Limb (tissue), 2 donors: ENCODE measurements at regions not wholly inside any gene's neighbourhood (a gene's known extent, or its start where the extent isn't known, plus 50 kb on each side); places are given as distances from the start of the nearest gene placed in this dataset.

Experiments
- DNase-seq, 2 donors: peaks; one replicate each; pipeline ENCODE4 v3.0.0-alpha.2; 2016; ENCODE audit errors: extremely low spot score in 2 of 2

DNA sequence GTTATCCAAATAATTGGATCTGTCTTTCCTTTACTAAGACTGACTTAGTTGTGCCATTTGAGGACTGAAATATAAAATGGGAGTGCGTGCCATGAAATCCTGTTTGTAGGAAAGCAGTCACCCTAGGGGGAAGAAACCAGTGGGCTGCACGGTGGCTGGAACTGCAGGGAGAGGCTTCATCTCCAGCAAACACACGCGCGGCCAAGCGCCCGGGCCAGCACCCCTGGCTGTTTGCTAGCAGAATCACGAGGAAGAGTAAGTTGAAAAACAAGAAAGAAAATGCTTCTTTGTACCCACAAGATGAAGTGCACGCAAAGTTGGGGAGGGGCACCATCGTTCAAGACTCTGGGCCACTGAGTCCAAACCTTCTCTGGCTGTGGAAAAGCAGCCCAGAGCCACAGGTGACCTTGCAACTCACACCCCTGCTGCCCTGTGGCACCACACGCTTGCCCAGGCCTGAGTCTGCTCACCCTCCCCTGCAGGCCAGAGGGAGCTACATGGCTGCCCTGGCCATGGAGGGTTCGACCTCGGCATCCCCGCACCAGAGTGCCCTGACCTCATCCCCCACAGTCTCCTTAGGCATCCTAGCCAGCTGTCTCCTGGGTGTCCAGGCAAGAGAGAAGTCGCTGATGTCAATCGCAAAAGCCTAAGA lies 55.2 kb downstream of the IRX2 start:
- DNase-seq = no peak

DNA sequence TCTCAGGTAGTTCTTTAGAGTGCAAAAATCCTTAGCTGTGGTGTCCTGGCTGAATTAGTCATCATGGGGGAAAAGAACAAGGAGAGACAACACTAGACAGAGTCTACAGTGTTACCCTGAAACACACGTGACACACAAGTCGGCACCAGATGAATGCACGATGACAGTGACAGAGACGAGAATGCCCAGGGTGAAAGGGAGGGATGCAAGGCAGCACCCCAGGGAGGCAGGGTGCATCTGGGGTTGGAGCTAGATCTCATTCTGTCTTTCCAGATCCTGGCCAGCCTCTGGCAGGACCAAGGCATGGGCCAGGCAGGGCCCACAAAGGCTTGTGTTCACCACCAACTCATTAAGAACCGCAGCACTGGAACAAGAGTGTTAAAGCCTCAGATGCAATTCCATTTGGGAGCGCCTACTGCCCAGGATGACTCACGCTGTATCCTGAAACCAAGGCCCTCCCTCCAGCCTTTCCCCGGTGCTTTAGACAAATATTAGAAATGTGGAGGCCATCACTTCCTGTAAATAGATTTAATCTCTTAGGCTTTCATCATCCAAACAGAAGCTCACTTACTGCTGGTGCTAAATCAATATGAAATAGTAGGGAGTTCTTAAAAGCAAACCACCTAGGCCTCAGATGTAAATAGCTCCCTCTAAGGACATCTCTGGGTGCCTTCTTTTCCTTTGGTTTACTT lies 56.1 kb downstream of the IRX2 start:
- no peak for DNase-seq

- no peak for DNase-seq
These were observed 59.9 kb downstream of the IRX2 start for GRCh38 chr5:2691530-2691929.

GRCh38 chr5:2690293-2690692 lies 61.2 kb downstream of the IRX2 start:
- no peak for DNase-seq

- no peak for DNase-seq
These were observed 62.9 kb downstream of the IRX2 start for GRCh38 chr5:2688586-2688985.

DNA sequence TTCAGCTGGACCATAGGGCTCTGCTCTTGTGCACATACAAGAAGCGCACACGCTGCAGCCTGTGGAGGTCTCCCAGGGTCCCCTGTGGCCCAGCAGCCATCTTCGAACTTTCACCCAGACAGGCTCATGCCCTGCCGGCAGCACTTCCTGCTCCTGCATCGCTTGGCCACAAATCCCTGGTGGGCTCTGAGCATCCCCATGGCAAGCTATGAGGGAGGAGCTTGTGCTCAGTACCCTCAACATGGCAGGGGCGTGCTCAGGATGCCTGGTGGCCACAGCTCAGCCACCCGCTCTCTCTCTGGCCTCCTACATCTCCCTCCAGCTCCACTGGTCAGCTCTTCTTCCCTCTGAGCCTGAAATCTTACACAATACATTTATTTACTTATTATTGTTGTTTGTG lies 63.7 kb downstream of the IRX2 start:
- no peak for DNase-seq

DNA sequence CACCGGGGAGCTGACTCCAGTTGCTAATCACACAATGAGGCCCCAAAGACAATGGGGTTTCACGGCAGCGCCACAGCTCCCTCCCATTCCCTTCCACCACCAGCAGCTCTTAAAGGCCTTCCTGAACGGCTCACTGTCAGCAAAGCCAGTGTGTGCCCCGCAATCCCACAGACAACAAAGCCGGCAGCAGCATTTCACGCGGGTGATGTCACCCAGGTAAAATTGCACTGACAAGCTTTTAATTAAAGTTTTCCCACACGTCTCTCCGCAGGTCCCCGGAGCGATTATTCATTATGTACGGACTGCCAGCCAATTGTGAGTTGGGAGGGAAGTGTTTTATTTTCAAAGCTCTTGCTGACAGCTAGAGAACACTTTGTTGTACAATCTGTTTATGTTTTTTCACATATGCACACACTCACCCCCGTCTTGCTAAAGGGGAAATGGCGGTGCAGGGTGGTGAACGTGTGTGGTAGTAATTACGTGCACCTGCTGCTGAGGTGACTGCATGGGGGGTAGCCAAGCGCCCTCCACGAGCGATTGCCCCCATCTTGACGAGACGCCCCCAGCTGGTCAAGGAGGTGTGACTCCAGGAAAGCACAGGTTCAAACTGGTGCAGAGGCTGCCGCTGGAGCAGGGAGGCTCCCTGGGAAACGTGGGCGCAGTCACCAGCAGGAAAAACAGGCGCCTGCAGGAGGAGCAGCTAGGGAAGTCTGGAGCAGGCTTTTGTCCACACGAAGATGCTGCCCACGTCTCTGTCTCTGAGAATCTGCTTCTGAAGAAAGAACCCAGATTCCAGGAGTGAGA lies 65.0 kb downstream of the IRX2 start:
- no peak for DNase-seq

DNA sequence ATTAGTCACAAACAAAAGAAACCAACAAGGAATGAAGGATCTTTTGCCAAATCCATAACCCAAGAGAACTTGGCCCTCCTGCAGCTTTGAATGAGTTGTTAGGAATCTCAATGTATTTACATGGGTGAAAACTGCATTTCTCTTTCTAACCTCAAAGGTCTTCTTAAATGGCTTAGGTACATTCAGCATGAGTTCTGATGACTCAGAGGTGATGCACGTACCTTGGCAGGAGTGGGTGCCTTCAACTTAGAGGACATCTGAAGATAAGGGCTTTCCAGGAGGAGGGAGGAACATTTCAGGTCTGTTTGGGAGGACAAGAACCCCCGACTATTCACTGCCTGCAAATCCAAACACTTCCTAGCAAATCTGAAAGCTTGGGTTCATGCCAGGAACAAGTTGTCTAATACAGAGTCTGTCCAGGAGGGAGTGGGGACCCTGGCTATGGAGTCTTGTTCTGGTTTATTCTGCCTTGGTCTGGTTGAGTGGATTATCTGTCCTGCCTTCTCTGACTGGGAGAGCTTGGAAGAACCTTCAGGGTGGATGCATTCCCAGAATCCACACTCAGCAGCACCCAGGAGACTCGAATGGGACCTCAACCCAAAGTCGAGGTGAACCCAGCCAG lies 65.7 kb downstream of the IRX2 start:
- no peak for DNase-seq

GRCh38 chr5:2684606-2685005 lies 66.9 kb downstream of the IRX2 start:
- DNase-seq = no peak

GRCh38 chr5:2683720-2684119 lies 67.8 kb downstream of the IRX2 start:
- DNase-seq = no peak

DNA sequence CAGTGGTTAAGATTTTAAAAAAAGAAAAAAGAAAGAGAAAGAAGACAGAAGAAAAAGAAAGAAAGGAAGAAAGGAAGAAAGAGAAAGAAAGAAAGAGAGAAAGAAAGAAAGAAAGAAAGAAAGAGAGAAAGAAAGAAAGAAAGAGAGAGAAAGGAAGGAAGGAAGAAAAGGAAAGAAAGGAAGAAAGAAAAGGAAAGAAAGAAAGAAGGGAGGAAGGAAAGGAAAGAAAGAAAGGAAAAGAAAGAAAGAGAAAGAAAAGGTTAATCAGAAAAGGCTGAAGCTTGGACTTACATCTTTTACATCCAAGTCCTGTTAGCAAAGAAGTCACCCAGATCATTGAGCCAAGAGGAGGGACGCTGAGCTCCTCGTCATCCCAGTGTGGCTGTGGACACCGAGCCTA lies 70.0 kb downstream of the IRX2 start:
- no peak for DNase-seq

GRCh38 chr5:2680979-2681378 lies 70.5 kb downstream of the IRX2 start:
- no peak for DNase-seq

DNA sequence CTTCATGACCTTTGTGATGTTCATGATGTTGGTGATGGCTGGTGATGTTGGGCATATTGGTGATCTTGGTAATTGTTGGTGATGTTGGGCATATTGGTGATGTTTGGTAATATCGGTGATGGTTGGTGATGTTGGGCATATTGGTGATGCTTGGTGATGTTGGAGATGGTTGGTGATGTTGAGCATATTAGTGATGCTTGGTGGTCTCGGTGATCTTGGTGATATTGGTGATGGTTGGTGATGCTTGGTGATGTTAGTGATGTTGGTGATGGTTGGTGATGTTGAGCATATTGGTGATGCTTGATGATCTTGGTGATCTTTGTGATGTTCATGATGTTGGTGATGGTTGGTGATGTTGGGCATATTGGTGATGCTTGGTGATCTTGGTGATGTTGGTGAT lies 73.8 kb downstream of the IRX2 start:
- no peak for DNase-seq

DNA sequence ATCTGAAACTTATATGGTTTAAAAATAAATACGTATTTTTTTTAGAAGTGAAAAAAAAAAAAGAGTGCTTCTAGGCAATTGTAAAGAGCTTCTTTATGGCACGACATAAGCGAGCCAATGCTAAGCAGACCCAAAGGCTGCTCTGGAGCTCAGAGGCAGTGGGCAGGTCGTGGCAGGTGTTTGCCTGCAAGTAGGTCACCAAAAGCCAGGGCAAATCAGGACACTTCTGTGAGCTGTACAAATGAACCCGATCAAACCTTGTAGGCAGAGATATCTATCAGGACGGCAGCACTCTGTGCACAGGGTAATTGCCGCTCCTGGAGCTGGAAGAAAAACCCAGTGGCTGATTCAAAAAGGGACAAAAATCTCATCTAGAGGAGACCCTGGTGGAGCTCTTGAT lies 75.9 kb downstream of the IRX2 start:
- no peak for DNase-seq

DNA sequence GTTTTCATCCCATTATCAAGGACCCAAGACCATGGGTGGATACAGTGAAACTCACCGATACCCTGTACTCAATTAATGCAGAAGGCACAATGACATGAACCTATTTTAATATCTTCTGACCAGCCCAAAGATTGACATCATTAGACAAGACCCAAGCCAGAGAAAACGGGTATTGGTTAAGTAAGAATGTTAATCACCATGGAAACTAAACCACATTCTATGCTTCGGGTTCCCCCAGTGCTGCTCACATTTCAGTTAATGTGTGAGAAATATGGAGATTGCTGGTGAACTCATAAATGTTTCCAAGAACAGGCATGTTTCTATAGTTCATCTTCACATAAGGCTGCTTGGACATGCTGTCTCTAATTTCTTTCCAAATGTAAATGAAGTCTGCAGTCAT lies 77.0 kb downstream of the IRX2 start:
- no peak for DNase-seq

- DNase-seq = no peak
These were observed 80.5 kb downstream of the IRX2 start for GRCh38 chr5:2670940-2671339.

- DNase-seq = no peak
These were observed 81.6 kb downstream of the IRX2 start for GRCh38 chr5:2669913-2670312.

DNA sequence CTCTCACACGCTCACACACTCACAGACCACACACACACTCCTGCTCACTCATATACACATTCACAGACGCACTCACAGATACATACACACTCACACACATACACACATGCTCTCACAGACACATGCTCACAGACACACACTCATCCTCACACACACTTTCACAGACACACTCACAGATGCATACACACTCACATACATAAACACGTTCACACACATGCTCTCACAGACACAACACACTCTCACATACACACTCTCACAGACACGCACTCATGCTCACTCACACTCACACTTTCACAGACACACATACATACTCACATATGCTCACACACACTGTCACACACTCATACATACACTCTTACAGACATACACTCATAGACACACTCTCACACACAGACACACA lies 82.2 kb downstream of the IRX2 start:
- no peak for DNase-seq

- no peak for DNase-seq
These were observed 85.4 kb downstream of the IRX2 start for GRCh38 chr5:2666081-2666480.

- DNase-seq = no peak
These were observed 88.0 kb downstream of the IRX2 start for GRCh38 chr5:2663489-2663888.

GRCh38 chr5:2660315-2660714 lies 91.2 kb downstream of the IRX2 start:
- no peak for DNase-seq

- DNase-seq = peak in 1 of 2 donors; percentile 80
These were observed 92.5 kb downstream of the IRX2 start for GRCh38 chr5:2658881-2659470.
